ENCODE measurements at regions not wholly inside any gene's neighbourhood (a gene's known extent, or its start where the extent isn't known, plus 50 kb on each side); places are given as distances from the start of the nearest gene placed in this dataset.

- TF ChIP-seq, protein P1, sequence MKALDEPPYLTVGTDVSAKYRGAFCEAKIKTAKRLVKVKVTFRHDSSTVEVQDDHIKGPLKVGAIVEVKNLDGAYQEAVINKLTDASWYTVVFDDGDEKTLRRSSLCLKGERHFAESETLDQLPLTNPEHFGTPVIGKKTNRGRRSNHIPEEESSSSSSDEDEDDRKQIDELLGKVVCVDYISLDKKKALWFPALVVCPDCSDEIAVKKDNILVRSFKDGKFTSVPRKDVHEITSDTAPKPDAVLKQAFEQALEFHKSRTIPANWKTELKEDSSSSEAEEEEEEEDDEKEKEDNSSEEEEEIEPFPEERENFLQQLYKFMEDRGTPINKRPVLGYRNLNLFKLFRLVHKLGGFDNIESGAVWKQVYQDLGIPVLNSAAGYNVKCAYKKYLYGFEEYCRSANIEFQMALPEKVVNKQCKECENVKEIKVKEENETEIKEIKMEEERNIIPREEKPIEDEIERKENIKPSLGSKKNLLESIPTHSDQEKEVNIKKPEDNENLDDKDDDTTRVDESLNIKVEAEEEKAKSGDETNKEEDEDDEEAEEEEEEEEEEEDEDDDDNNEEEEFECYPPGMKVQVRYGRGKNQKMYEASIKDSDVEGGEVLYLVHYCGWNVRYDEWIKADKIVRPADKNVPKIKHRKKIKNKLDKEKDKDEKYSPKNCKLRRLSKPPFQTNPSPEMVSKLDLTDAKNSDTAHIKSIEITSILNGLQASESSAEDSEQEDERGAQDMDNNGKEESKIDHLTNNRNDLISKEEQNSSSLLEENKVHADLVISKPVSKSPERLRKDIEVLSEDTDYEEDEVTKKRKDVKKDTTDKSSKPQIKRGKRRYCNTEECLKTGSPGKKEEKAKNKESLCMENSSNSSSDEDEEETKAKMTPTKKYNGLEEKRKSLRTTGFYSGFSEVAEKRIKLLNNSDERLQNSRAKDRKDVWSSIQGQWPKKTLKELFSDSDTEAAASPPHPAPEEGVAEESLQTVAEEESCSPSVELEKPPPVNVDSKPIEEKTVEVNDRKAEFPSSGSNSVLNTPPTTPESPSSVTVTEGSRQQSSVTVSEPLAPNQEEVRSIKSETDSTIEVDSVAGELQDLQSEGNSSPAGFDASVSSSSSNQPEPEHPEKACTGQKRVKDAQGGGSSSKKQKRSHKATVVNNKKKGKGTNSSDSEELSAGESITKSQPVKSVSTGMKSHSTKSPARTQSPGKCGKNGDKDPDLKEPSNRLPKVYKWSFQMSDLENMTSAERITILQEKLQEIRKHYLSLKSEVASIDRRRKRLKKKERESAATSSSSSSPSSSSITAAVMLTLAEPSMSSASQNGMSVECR (CRISPR knock-in tag; IDR thresholded peaks at IDR 0.05; ENCODE audit: borderline replicate concordance) = no peak
- TF ChIP-seq CTCF (IDR thresholded peaks at IDR 0.05) (no peak), FOXJ3 (CRISPR knock-in tag; IDR thresholded peaks at IDR 0.05; ENCODE audit: borderline replicate concordance) (no peak), TEAD4 (CRISPR knock-in tag; IDR thresholded peaks at IDR 0.05) (no peak), ESRRA (CRISPR knock-in tag; IDR thresholded peaks at IDR 0.05; ENCODE audit: borderline replicate concordance) (no peak), EMX1 (CRISPR knock-in tag; IDR thresholded peaks at IDR 0.05) (no peak), OVOL2 (CRISPR knock-in tag; IDR thresholded peaks at IDR 0.05; ENCODE audit: borderline replicate concordance) (no peak), SMAD4 (CRISPR knock-in tag; IDR thresholded peaks at IDR 0.05) (no peak), FOXP1 (CRISPR knock-in tag; IDR thresholded peaks at IDR 0.05; ENCODE audit: borderline replicate concordance) (no peak), FOXK1 (CRISPR knock-in tag; IDR thresholded peaks at IDR 0.05) (no peak)
- TF ChIP-seq, protein P2, sequence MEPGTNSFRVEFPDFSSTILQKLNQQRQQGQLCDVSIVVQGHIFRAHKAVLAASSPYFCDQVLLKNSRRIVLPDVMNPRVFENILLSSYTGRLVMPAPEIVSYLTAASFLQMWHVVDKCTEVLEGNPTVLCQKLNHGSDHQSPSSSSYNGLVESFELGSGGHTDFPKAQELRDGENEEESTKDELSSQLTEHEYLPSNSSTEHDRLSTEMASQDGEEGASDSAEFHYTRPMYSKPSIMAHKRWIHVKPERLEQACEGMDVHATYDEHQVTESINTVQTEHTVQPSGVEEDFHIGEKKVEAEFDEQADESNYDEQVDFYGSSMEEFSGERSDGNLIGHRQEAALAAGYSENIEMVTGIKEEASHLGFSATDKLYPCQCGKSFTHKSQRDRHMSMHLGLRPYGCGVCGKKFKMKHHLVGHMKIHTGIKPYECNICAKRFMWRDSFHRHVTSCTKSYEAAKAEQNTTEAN (CRISPR knock-in tag; IDR thresholded peaks at IDR 0.05) = no peak
- TF ChIP-seq, protein P3, sequence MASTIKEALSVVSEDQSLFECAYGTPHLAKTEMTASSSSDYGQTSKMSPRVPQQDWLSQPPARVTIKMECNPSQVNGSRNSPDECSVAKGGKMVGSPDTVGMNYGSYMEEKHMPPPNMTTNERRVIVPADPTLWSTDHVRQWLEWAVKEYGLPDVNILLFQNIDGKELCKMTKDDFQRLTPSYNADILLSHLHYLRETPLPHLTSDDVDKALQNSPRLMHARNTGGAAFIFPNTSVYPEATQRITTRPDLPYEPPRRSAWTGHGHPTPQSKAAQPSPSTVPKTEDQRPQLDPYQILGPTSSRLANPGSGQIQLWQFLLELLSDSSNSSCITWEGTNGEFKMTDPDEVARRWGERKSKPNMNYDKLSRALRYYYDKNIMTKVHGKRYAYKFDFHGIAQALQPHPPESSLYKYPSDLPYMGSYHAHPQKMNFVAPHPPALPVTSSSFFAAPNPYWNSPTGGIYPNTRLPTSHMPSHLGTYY (CRISPR knock-in tag; IDR thresholded peaks at IDR 0.05) = no peak
- TF ChIP-seq, protein P4, sequence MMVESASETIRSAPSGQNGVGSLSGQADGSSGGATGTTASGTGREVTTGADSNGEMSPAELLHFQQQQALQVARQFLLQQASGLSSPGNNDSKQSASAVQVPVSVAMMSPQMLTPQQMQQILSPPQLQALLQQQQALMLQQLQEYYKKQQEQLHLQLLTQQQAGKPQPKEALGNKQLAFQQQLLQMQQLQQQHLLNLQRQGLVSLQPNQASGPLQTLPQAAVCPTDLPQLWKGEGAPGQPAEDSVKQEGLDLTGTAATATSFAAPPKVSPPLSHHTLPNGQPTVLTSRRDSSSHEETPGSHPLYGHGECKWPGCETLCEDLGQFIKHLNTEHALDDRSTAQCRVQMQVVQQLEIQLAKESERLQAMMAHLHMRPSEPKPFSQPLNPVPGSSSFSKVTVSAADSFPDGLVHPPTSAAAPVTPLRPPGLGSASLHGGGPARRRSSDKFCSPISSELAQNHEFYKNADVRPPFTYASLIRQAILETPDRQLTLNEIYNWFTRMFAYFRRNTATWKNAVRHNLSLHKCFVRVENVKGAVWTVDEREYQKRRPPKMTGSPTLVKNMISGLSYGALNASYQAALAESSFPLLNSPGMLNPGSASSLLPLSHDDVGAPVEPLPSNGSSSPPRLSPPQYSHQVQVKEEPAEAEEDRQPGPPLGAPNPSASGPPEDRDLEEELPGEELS (CRISPR knock-in tag; IDR thresholded peaks at IDR 0.05) = no peak
These were observed 144.1 kb downstream of the SH3BGRL2 start for GRCh38 chr6:79775222-79775621.
